HFFc6 (cell line): ENCODE measurements at regions not wholly inside any gene's neighbourhood (a gene's known extent, or its start where the extent isn't known, plus 50 kb on each side); places are given as distances from the start of the nearest gene placed in this dataset.
"Not testable (repeated sequence)": the region's sequence is repeated elsewhere in the genome, so short reads cannot be mapped to it uniquely, and the experiment has no call there.

ENCODE experiments used
- DNase-seq: peaks from one replicate; pipeline ENCODE4 v3.0.0-alpha.2; 2018
- H3K27ac Mint-ChIP-seq: 2 replicates; pipeline ENCODE4 v1.8.0; 2020; ENCODE audit warnings: mild to moderate bottlenecking, mixed read lengths
- H3K27me3 Mint-ChIP-seq: 2 replicates; pipeline ENCODE4 v1.8.0; 2021; ENCODE audit warnings: mild to moderate bottlenecking, moderate library complexity, mixed read lengths; ENCODE audit not compliant: insufficient read depth
- H3K36me3 Mint-ChIP-seq: 2 replicates; pipeline ENCODE4 v1.8.0; 2021; ENCODE audit warnings: low read depth, mixed read lengths
- H3K4me1 Mint-ChIP-seq: 2 replicates; pipeline ENCODE4 v1.8.0; 2020; ENCODE audit warnings: low read depth, mixed read lengths
- H3K4me3 Mint-ChIP-seq: 2 replicates; pipeline ENCODE4 v1.8.0; 2020; ENCODE audit warnings: mild to moderate bottlenecking, moderate library complexity, mixed read lengths
- H3K9me3 Mint-ChIP-seq: 2 replicates; pipeline ENCODE4 v1.8.0; 2020; ENCODE audit warnings: mild to moderate bottlenecking, mixed read lengths
- CTCF ChIP-seq: fragments of 200-600 bp; sonication (generic); IDR thresholded peaks from 2 replicates; pipeline ENCODE4 v1.5.0; 2021; ENCODE audit warnings: antibody characterized with exemption, mild to moderate bottlenecking

DNA sequence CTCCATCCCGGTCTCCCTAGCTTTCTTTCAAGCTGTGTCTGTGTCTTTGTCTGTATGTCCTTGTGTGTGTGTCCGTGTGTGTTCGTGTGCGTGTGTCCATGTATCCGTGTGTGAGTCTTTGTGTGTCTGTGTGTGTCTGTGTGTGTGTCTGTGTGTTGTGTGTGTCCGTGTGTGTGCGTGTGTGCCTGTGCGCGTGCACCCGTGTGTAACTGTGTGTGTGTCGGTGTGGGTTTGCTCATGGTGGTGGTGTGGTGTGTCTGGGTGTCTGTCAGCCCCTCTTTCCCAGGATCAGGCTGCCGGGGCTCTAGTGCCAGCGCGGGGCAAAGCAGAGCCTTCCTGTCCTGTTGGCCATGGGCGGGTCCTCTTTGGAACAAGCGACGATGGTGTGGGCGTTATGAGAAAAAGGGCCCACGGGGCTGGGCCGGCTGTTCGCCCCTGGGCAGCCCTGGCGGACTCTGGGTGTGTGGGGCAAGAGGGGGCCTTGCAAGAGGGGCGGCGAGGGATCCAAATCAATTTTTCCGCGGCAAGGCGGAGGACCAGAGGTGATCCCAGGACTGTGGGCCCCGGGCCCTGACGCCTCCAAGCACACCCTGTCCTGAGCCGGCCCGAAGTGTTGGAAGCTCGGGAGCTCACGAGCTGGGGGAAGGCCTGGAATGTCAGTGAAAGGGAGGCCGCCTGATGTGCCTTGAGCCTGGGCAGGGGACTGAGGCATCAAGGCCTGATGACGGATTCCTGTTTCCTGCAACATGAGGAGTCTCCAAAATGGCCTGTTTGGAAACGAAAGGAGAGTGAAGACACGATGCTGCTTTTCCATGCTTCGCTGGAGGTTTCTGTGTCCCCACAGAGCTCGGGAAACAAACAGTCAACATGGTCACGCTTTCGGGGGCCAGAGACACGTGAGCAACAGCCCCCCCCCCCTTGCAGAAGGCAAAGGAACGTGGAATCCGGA is 3929.2 kb upstream of the OR11H1 start:
- H3K4me1 Mint-ChIP-seq: no peaks in the 10 kb centered on the region
- no peak overlapping the region for H3K4me3 Mint-ChIP-seq
- peaks cover 79% of the 10 kb centered on the region for H3K9me3 Mint-ChIP-seq
- peaks cover 5% of the 10 kb centered on the region for H3K36me3 Mint-ChIP-seq
- DNase-seq: no peak
- TF ChIP-seq CTCF: no peak
- peaks cover 3% of the 10 kb centered on the region for H3K27me3 Mint-ChIP-seq
- no peak overlapping the region for H3K27ac Mint-ChIP-seq

- peaks cover 77% of the 10 kb centered on the region for H3K9me3 Mint-ChIP-seq
- not testable (repeated sequence) for H3K27me3 Mint-ChIP-seq, H3K27ac Mint-ChIP-seq, H3K4me1 Mint-ChIP-seq, H3K4me3 Mint-ChIP-seq, DNase-seq, H3K36me3 Mint-ChIP-seq
Observed at GRCh38 chr22:11599456-11599855, 3928.5 kb upstream of the OR11H1 start.

- not testable (repeated sequence) for DNase-seq, H3K4me3 Mint-ChIP-seq, H3K27ac Mint-ChIP-seq, H3K4me1 Mint-ChIP-seq, H3K27me3 Mint-ChIP-seq
- Mint-ChIP-seq H3K9me3 (peaks cover 78% of the 10 kb centered on the region), H3K36me3 (peaks cover 11% of the 10 kb centered on the region)
Observed at GRCh38 chr22:11600161-11600560, 3927.8 kb upstream of the OR11H1 start.

- H3K27me3 Mint-ChIP-seq, H3K27ac Mint-ChIP-seq, H3K4me3 Mint-ChIP-seq, H3K4me1 Mint-ChIP-seq, DNase-seq: not testable (repeated sequence)
- peaks cover 82% of the 10 kb centered on the region for H3K9me3 Mint-ChIP-seq
- H3K36me3 Mint-ChIP-seq: peaks cover 17% of the 10 kb centered on the region
Observed at GRCh38 chr22:11600896-11601890, 3926.8 kb upstream of the OR11H1 start.

DNA sequence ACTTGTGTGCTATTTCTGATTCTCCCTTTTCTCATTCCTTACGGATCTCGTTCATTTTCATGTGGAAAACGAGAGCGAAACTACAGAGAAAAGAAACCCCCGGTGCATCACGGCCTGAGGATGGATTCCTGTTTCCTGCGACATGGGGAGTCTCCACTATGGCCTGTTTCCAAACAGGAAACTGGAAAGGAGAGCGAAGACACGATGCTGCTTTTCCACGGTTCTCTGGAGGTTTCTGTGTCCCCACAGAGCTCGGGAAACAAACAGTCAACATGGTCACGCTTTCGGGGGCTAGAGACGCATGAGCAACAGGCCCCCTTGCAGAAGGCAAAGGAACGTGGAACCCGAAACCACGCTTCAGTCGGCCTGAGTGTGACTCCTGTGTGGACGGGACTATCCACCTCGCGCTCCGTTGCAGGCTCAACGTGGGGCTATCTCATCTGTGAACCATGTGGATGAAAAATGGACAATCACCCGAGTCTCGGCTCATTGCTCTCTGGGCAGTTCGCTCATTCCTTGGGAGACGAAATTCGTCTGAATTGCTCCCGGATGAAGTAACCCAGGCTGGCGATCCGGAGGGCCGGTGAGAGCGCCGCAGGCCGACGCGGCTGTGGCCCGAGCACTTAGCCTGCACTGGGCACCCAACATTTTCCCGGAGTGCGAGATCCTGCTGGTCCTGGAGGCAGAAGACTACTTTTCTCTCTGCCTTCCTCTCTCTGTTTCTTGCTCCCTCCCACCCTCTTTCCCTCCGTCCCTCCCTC is 3923.2 kb upstream of the OR11H1 start:
- H3K36me3 Mint-ChIP-seq: peaks cover 12% of the 10 kb centered on the region; the same call in 1 of the 2 replicates
- not testable (repeated sequence) for H3K4me1 Mint-ChIP-seq, H3K4me3 Mint-ChIP-seq, H3K27ac Mint-ChIP-seq, H3K27me3 Mint-ChIP-seq, DNase-seq
- H3K9me3 Mint-ChIP-seq: peaks cover 77% of the 10 kb centered on the region

DNA sequence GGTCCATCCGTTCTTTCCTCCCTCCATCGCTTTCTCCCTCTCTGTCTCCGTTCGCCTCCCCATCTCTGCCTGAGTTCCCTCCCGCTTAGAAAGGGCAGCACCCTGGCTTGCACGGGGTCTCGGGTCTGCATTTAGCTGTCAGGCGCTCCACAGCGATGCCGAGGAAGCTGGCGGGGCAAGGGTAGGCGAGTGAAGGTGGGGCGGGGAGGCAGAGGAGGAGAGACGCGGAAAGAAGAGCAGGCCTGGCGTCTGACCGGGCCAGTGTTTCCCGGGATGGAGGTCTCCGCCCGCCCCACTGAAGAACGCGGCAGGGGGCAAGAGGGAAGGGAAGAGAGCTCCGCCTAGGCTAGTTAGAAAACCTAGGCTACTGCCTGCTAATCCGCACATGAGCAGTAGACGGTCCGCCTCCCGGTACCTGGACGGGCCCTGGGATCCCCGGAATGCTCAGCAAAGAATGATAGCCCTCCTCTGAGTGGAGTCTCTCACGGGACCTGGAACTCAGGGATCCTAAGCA is 3922.5 kb upstream of the OR11H1 start:
- H3K4me1 Mint-ChIP-seq: no peaks in the 10 kb centered on the region
- peaks cover under 1% of the 10 kb centered on the region; the same call in 1 of the 2 replicates for H3K27me3 Mint-ChIP-seq
- peaks cover 16% of the 10 kb centered on the region for H3K36me3 Mint-ChIP-seq
- no peak overlapping the region for H3K27ac Mint-ChIP-seq
- peaks cover 76% of the 10 kb centered on the region for H3K9me3 Mint-ChIP-seq
- TF ChIP-seq CTCF: no peak
- no peak overlapping the region for H3K4me3 Mint-ChIP-seq
- DNase-seq: no peak

DNA sequence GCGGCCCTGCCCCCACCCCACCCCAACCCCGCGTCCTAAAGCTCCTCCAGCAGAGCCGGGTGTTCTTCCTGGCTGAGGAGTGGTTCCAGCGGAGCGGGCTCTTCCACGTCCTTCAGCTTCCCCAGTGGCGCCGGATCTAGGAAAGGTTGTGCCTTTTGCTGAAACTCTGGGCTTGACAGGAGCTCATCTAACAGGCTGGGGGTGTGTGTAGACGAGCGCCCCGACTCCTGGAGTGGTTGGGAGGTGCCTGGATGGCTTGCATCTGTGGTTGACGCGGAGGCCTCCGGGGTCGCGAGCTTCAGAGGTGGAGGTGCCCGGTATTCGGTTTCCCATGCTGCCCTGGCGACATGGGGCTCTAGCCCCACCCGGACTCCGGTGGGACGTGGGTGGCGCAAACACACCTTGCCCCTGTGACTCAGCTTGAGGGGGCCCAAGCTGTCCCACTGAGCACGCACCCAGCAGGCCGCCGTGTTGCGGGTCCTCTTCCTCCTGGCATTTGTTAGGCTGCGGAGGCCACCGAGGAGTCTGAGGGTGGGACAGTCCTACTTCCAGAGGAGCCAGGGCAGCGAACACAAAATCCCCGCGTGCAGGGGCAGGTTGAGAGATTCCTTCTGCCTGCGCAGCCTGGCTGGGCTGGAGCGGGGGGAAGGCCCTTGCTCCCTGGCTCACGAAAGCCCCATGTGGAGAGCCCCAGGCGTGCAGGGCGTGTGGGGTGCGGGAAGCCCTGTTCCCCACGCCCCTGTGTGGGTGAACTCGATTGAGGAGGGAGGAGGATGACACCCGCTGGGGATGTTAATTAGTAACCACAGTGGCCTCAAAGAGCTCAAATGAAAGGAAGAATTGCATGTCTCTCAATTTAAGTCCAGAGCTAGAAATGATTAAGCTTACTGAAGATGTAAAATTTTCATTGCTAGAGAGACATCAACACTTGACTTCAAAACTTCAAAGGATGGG is 3921.7 kb upstream of the OR11H1 start:
- H3K27me3 Mint-ChIP-seq, H3K4me3 Mint-ChIP-seq, H3K27ac Mint-ChIP-seq, H3K4me1 Mint-ChIP-seq, DNase-seq: not testable (repeated sequence)
- Mint-ChIP-seq H3K36me3 (peaks cover 22% of the 10 kb centered on the region), H3K9me3 (peaks cover 77% of the 10 kb centered on the region)

GRCh38 chr22:11607215-11607614 is 3920.8 kb upstream of the OR11H1 start:
- not testable (repeated sequence) for DNase-seq, H3K4me1 Mint-ChIP-seq, H3K27ac Mint-ChIP-seq, H3K4me3 Mint-ChIP-seq, H3K27me3 Mint-ChIP-seq
- H3K9me3 Mint-ChIP-seq: peaks cover 76% of the 10 kb centered on the region
- H3K36me3 Mint-ChIP-seq: peaks cover 26% of the 10 kb centered on the region

DNA sequence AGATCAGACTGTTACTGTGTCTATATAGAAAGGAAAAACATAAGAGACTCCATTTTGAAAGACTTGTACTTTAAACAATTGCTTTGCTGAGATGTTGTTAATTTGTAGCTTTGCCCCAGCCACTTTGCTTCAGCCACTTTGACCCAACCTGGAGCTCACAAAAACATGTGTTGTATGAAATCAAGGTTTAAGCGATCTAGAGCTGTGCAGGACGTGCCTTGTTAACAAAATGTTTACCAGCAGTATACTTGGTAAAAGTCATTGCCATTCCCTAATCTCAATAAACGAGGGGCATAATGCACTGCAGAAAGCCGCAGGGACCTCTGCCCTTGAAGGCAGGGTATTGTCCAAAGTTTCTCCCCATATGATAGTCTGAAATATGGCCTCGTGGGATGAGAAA is 3919.5 kb upstream of the OR11H1 start:
- H3K4me3 Mint-ChIP-seq, H3K27ac Mint-ChIP-seq, DNase-seq, H3K27me3 Mint-ChIP-seq, H3K4me1 Mint-ChIP-seq: not testable (repeated sequence)
- H3K9me3 Mint-ChIP-seq: peaks cover 79% of the 10 kb centered on the region
- H3K36me3 Mint-ChIP-seq: peaks cover 26% of the 10 kb centered on the region

DNA sequence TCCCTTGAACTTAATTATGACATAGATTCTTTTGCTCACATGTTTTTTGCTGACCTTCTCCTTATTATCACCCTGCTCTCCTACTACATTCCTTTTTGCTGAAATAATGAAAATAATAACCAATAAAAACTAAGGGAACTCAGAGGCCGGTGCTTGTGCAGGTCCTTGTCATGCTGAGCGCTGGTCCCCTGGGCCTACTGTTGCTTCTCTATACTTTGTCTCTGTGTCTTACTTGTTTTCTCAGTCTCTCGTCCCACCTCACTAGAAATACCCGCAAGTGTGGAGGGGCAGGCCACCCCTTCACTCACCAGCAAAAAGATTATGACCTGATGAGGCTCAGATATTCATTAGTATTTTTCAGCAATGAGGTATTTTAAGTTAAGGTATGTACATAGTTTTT is 3918.8 kb upstream of the OR11H1 start:
- not testable (repeated sequence) for DNase-seq, H3K4me1 Mint-ChIP-seq, H3K27ac Mint-ChIP-seq, H3K4me3 Mint-ChIP-seq, H3K27me3 Mint-ChIP-seq
- Mint-ChIP-seq H3K36me3 (peaks cover 23% of the 10 kb centered on the region), H3K9me3 (peaks cover 80% of the 10 kb centered on the region)
